ENCODE measurements at regions not wholly inside any gene's neighbourhood (a gene's known extent, or its start where the extent isn't known, plus 50 kb on each side); places are given as distances from the start of the nearest gene placed in this dataset.

DNA sequence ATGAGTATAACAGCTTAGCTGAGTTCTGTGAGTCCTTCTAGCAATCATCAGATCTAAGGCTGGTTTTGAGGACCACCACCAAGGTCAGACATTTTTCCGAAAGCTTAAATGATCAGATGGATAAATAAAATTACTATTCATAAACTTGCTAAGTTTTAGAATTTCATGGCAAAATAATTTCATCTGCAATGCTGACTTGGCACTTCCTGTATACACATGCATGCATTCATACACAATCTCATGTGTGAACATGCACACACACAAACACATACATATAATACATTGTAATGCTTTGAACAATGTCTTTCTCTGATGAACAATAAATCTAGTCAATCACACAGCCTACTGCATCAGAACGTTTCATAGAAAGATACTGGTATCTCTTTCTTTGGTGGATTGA, 1068.3 kb downstream of the HACE1 start:
- 87% methylated on average over 2 of the region's 2 CpGs; no CpG with 5 or more reads in 1 of the 2 experiments for WGBS, 2 experiments (ENCODE audit: extremely low coverage in 1 of 2, insufficient coverage in 1 of 2, insufficient read length in 1 of 2, insufficient replicate concordance in 2 of 2, low coverage in 1 of 2, low lambda C conversion rate in 2 of 2, missing lambda C conversion rate in 1 of 2)
- no peak for FAIRE-seq

More for the DNA sequence above, 1068.3 kb downstream of the HACE1 start:
- H2BK15ac ChIP-seq (ENCODE audit: low read length) = no peak overlapping the region
- no peak overlapping the region for H2AK5ac ChIP-seq (ENCODE audit: low read depth, low read length)
- POLR2A ChIA-PET (ENCODE audit: partially characterized antibody) = no interaction called here
- H3K79me1 ChIP-seq (ENCODE audit: low read depth, low read length) = no peaks in the 10 kb centered on the region
- no peak overlapping the region for H3K4me2 ChIP-seq (ENCODE audit: insufficient read depth in 1 of 2, low read depth in 2 of 2, low read length in 2 of 2)
- no peak overlapping the region for H2BK20ac ChIP-seq (ENCODE audit: low read length)
- no peak overlapping the region for H3K4me3 ChIP-seq (ENCODE audit: extremely low read depth in 1 of 4, insufficient read depth in 2 of 4, low read depth in 3 of 4, low read length in 4 of 4)
- H4K91ac ChIP-seq (replicated peaks; ENCODE audit: insufficient read length, low read length) = no peak overlapping the region
- DNase-seq (ENCODE audit: low read depth in 1 of 2, low spot score in 2 of 2) = no peak
- no peaks in the 10 kb centered on the region for H3K27me3 ChIP-seq (replicated peaks in 1 of 4; ENCODE audit: control insufficient read depth in 3 of 4, extremely low read depth in 1 of 4, insufficient read depth in 3 of 4, low read length in 3 of 4)
- H3K23ac ChIP-seq (ENCODE audit: insufficient read length) = no peak overlapping the region
- no peaks in the 10 kb centered on the region for H3K79me2 ChIP-seq (ENCODE audit: control insufficient read depth in 1 of 2, insufficient read depth in 2 of 2, low read length in 2 of 2)
- no peak overlapping the region for H3K14ac ChIP-seq (ENCODE audit: insufficient read length)
- no peak overlapping the region for H3K27ac ChIP-seq (ENCODE audit: low read depth, low read length)
- TF ChIP-seq EZH2 (IDR thresholded peaks at IDR 0.05; ENCODE audit: low read depth, low read length, severe bottlenecking) = no peak
- TF ChIP-seq, protein P1, sequence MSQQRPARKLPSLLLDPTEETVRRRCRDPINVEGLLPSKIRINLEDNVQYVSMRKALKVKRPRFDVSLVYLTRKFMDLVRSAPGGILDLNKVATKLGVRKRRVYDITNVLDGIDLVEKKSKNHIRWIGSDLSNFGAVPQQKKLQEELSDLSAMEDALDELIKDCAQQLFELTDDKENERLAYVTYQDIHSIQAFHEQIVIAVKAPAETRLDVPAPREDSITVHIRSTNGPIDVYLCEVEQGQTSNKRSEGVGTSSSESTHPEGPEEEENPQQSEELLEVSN (IDR thresholded peaks at IDR 0.05) = no peak
- TF ChIP-seq CEBPB (IDR thresholded peaks at IDR 0.05; ENCODE audit: low read depth, low read length) = no peak
- TF ChIP-seq POLR2AphosphoS5 (IDR thresholded peaks at IDR 0.05; ENCODE audit: low read depth, low read length) = no peak
- TF ChIP-seq ASH2L (IDR thresholded peaks at IDR 0.05; ENCODE audit: low read length) = no peak
- TF ChIP-seq TBP (IDR thresholded peaks at IDR 0.05; ENCODE audit: low read depth, low read length) = no peak
- TF ChIP-seq POU5F1 (IDR thresholded peaks at IDR 0.05; ENCODE audit: low read depth, low read length) = no peak
- TF ChIP-seq SP1 (IDR thresholded peaks at IDR 0.05; ENCODE audit: low read depth, low read length) = no peak
- TF ChIP-seq BRCA1 (IDR thresholded peaks at IDR 0.05; ENCODE audit: low read depth, low read length) = no peak
- no peak for TF ChIP-seq TCF12 (IDR thresholded peaks at IDR 0.05; ENCODE audit: low read depth, low read length)
- no peak for TF ChIP-seq EGR1 (IDR thresholded peaks at IDR 0.05; ENCODE audit: borderline replicate concordance, low read depth, low read length)
- no peak for TF ChIP-seq NANOG (IDR thresholded peaks at IDR 0.05; ENCODE audit: insufficient read depth, low read depth, low read length, poor library complexity, severe bottlenecking)
- H3K4me1 ChIP-seq (replicated peaks in 1 of 4; ENCODE audit: control insufficient read depth in 3 of 4, insufficient read depth in 4 of 4, low read length in 3 of 4) = no peaks in the 10 kb centered on the region
- H4K5ac ChIP-seq (ENCODE audit: insufficient read length, low read depth, low read length) = no peak overlapping the region
- H2BK5ac ChIP-seq (ENCODE audit: low read depth, low read length) = no peak overlapping the region
- CTCF ChIA-PET (ENCODE audit: partially characterized antibody) = interaction anchor here (0.8 kb wide), 1 partner anchor 425 kb away, joined by 3 read pairs; no protein-coding TSS in a partner anchor
- H3K36me3 ChIP-seq (ENCODE audit: control insufficient read depth in 2 of 4, insufficient read depth in 4 of 4, low read length in 3 of 4) = no peaks in the 10 kb centered on the region
- no peak overlapping the region for H3K4ac ChIP-seq (replicated peaks; ENCODE audit: insufficient read length, low read depth, low read length)
- H3K18ac ChIP-seq (ENCODE audit: extremely low read depth, low read length) = no peak overlapping the region
- H2BK120ac ChIP-seq (replicated peaks; ENCODE audit: low read depth, low read length) = no peak overlapping the region
- H3K9me3 ChIP-seq (ENCODE audit: insufficient read depth in 2 of 2, low read depth in 1 of 2, low read length in 1 of 2) = no peaks in the 10 kb centered on the region
- no peak overlapping the region for H3K56ac ChIP-seq (replicated peaks; ENCODE audit: insufficient read length, low read depth, low read length)
- no peak overlapping the region for H2BK12ac ChIP-seq (ENCODE audit: low read depth, low read length)
- no peaks in the 10 kb centered on the region for H3K23me2 ChIP-seq (ENCODE audit: low read depth, low read length)
- no peak overlapping the region for H4K8ac ChIP-seq (ENCODE audit: extremely low read depth, insufficient read depth, low read length)
- H3K9ac ChIP-seq (replicated peaks in 1 of 4; ENCODE audit: extremely low read depth in 1 of 4, low read depth in 3 of 4, low read length in 3 of 4) = no peak overlapping the region
- H4K20me1 ChIP-seq (replicated peaks in 1 of 2; ENCODE audit: control insufficient read depth in 1 of 2, insufficient read depth in 2 of 2, low read length in 2 of 2) = no peaks in the 10 kb centered on the region
- no peak overlapping the region for H2AFZ ChIP-seq (ENCODE audit: low read length)

All from H1 (cell line).